HG03342 (cell line): ENCODE measurements at regions not wholly inside any gene's neighbourhood (a gene's known extent, or its start where the extent isn't known, plus 50 kb on each side); places are given as distances from the start of the nearest gene placed in this dataset.
"Not testable (repeated sequence)": the region's sequence is repeated elsewhere in the genome, so short reads cannot be mapped to it uniquely, and the experiment has no call there.

Experiments used
- ATAC-seq: cut with Tn5 transposase; IDR thresholded peaks from one replicate; pipeline ENCODE4 v1.9.1; 2021; ENCODE audit warnings: mild to moderate bottlenecking, moderate library complexity; ENCODE audit not compliant: unreplicated experiment

DNA sequence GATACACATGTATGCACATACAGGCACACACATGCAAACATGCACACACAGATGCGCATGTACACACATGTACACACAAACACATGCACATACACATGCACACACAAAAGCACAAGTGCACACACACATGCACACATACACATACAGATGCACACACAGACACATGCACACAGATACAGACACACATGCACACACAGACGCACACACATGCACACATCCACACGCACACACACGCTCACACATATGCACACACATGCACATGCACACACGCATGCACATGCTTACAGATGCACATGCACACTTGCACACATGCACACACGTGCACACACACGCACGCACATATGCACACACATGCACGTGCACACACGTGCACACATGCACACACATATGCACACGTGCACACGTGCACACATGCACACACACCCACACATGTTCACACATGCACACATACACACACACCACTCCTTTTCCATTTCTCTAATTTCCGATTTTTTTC lies 283.8 kb upstream of the FRG2C start:
- no peak for ATAC-seq

- ATAC-seq = not testable (repeated sequence)
Observed at GRCh38 chr3:75384016-75384415, 280.1 kb upstream of the FRG2C start.

GRCh38 chr3:75388486-75389124 lies 275.5 kb upstream of the FRG2C start:
- ATAC-seq = not testable (repeated sequence)

GRCh38 chr3:75393288-75393694 lies 270.8 kb upstream of the FRG2C start:
- not testable (repeated sequence) for ATAC-seq

- not testable (repeated sequence) for ATAC-seq
Observed at GRCh38 chr3:75394102-75394501, 270.0 kb upstream of the FRG2C start.

DNA sequence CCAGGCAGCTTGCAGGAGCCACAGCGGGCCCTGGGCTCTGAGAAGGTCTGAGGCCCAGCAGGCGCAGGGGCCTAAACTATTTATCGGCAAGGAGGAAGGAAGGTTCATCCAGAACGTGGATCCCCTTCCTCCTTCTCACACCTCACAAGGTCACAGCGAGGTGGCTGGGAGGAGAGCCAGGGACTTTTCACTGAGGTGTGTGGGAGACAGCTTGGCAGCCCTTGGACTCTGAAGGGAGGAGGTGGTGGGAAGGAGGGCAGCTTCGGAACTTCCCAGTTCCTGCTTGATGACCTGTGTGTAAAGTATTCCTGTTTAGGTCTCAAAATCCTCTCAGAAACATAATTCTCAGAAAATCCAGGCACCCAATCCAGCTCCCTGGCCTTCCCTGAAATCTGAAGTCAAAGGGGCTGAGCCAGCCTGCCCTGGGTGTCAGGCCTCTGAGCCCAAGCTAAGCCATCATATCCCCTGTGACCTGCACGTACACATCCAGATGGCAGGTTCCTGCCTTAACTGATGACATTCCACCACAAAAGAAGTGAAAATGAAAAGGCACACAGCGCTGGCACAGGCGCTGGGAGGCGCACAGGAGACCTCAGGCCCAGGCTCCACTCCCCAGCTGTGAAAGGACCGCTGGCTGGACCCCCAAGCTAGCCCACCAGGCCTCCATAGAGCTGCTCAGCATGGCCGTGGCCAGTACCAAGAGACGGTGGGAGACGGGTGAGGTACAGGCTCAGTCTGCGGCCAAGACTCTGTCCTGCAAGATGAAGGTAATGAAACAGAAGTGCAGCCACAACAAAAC lies 269.4 kb upstream of the FRG2C start:
- ATAC-seq = not testable (repeated sequence)

- ATAC-seq = no peak
Observed at GRCh38 chr3:75395580-75396315, 268.4 kb upstream of the FRG2C start.

DNA sequence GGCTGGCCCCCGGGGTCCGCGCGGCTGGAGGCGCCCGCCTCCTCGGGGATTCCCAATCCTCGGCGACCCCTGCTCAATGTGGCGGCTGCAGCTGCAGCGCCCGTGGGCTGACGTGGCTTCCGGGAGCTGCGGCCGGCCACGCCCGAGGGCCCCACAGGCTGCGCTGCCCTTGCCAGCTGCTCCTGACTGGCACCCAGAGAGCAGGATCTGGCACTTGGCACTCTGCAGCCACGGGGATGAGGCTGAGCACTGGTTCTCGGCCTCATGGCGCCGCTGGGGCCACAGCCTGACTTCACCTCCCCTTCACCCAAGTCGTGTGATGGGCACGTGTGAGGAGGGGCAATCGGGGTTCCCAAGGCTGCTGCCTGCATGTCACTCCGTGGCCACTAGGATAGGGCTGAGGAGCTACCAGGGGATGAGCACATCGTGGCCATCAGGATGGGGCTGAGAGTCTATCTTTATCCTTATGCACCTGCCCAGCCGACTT lies 267.8 kb upstream of the FRG2C start:
- ATAC-seq = no peak

- not testable (repeated sequence) for ATAC-seq
Observed at GRCh38 chr3:75397486-75397885, 266.6 kb upstream of the FRG2C start.

DNA sequence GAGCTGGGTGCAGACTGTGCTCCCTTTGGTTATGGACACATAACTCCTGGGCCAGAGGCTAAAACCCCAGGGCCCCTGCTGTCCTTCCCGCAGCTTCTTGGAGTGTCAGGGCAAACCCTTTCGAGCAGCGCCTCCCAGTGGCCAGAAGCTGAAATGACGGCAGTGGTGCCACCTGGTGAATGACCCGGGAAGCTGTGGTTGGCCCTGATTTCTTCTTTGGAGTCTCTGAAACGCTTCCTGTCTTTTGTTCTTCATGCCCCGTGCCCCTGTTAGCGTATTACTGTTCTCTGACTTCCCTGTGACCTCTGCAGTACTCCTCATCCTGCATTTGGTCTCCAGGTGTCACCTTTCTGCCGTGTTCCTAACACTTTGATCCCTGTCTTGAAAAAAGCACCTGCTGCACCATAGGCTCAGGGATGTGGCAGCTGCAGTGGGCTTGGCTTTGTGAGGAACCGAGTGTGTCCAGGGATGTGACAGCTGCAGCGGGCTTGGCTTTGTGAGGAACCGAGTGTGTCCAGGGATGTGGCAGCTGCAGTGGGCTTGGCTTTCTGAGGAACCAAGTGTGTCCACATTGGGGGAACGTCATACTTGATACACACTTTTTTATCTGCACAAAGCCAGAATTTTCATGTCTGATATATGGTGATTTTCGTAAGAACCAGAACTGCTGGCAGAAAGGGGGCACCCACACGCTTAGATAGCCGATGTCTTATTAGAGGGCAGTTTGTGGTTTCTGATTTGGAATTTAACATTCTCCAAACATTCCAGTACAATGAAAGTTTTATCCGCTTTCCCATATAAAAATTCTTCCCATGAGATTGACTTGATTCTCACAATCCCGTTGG lies 241.8 kb upstream of the FRG2C start:
- ATAC-seq = not testable (repeated sequence)

DNA sequence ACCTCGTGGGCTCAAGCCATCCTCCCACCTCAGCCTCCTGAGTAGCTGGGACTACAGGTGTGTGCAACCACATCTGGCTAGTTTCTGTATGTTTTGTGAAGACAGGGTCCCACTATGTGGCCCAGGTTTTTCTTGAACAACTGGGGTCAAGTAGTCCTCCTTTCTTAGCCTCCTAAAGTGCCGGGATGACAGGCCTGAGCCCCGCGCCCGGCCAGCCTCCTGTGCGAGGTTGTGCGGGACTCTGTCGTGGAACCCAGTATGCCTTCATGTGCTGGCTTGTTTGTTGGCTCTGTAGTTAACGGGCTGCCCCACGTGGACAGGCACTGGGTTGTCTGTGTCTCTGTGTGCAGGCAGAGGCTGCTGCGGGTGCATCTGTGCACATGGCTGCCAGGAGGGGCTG lies 238.7 kb upstream of the FRG2C start:
- not testable (repeated sequence) for ATAC-seq

DNA sequence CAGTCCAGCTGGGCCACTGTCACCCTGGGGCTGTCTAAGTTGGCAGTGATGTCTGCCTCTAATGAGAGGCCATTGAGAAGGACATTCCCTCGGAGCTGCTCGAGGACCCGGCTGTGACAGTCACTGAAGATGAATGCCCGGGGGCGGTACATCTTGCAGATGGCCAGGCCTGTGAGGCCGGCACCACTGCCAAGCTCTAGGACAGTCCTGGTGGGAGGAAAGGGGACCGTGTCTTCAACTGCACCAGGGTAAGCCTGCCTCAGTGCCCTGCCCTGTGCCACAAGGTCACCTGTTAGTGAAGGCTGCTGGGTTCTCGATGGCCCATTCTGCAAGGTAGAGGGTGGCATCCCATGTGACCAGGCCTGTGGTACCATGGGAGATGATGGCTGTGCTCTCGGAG lies 236.6 kb upstream of the FRG2C start:
- ATAC-seq = not testable (repeated sequence)

GRCh38 chr3:75427906-75428305 lies 236.2 kb upstream of the FRG2C start:
- not testable (repeated sequence) for ATAC-seq

DNA sequence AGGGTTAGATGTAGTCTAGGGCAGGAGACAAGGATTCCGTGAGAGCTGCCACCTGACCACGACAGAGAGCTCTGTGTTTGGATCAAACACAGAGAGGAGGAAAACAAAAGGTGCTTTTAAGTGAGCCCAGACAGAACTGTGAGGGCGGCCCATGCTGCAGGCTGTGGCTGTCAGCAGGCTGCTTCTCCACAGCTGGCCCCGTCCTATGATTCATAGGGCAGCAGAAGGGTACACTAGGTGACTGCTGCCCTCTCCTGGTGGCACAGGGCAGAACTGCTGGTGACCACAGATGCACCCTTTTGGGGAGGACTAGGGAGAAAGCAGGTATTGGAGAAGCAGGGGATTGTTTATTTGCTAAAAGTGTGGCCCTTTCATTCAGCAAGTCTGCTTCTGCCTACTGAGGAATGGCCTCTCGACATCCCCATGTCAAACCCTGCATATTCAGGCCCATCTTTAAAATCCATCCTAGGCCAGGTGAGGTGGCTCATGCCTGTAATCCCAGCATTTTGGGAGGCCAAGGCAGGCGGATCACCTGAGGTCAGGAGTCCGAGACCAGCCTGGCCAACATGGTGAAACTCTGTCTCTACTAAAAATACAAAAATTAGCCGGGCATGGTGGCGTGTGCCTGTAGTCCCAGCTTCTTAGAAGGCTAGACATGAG lies 234.4 kb upstream of the FRG2C start:
- not testable (repeated sequence) for ATAC-seq

- ATAC-seq = not testable (repeated sequence)
Observed at GRCh38 chr3:75430406-75430805, 233.7 kb upstream of the FRG2C start.

DNA sequence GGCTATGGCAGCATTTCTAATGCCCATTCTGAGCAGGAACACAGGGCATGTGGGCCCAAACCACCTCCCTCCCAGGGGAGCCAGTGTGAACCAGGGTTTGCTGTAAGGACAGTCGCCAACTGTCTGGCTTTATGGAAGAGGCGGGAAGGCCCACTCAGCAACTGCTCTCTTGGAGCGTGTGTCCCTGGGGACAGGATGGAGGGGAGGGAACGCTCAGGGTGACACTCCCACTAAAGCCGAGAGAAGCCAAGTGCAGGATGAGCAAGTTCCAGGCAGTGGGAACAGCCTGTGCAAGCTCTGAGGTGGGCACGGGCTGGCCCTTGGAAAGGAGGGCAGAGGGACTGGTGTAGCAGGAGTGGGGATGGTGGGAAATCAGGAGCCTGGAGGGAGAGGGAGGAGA lies 233.0 kb upstream of the FRG2C start:
- not testable (repeated sequence) for ATAC-seq

DNA sequence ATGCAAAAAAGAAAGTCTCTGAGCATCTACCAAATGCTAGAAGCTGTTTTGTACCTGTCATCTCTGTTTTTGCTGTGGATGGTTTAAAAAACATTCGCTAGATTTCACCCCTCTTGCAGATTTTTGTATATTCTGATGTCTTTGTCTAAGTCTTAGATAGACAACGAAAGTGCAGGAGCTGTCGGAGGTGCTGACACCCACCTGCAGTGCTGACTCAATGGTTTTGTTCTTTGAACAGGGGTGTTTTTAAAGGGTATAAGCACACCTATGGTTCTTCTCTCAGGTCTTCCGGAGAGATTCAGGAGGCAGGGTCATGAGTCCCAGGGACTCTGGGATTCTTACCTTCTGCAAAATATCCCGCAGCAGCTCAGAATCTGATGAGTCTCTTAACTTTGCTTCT lies 231.7 kb upstream of the FRG2C start:
- not testable (repeated sequence) for ATAC-seq

GRCh38 chr3:75432885-75433284 lies 231.2 kb upstream of the FRG2C start:
- not testable (repeated sequence) for ATAC-seq

DNA sequence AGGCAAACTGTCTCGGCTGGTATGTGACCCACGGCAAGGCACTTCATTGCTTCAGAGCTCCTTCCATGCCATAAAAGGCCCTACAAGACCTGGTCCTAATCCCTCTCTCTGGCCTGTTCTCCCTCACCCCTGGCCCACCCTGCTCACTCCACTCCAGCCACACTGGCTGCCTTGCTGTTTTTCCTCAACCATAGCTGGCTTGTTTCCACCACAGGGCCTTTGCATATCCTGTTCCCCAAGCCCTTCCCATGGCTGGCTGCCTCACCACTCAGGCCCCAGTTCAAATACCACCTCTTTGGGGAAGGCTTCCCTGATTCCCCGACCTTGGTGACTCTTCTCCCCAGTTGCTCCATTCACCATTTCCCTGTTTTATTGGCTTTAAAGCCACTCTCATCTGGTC lies 230.8 kb upstream of the FRG2C start:
- ATAC-seq = not testable (repeated sequence)
